A673 (cell line): ENCODE measurements at regions not wholly inside any gene's neighbourhood (a gene's known extent, or its start where the extent isn't known, plus 50 kb on each side); places are given as distances from the start of the nearest gene placed in this dataset.

Source experiments
- BruUV-seq: library from RNA; stranded (reverse); fragments of 400-500 nt; replicated peaks from 2 replicates; lab custom pipeline; 2021; lab: Mats Ljungman, UMichigan
- CTCF ChIA-PET: fragments of 300-600 bp; sonication (Branson Sonifier 250); formaldehyde crosslinking; loops from one replicate; lab custom pipeline; 2022; ENCODE audit warnings: antibody characterized with exemption; lab: Charles Lee
- POLR2A ChIA-PET: fragments of 300-600 bp; sonication (Branson Sonifier 250); formaldehyde crosslinking; loops from one replicate; lab custom pipeline; 2022; ENCODE audit warnings: antibody characterized with exemption; ENCODE audit not compliant: low non-redundant PET; lab: Charles Lee
- DNase-seq: peaks from one replicate; pipeline ENCODE4 v3.0.0-alpha.2; 2015; ENCODE audit warnings: low spot score
- H3K27ac ChIP-seq: fragments of 200-600 bp; sonication (generic); 2 replicates; pipeline ENCODE4 v1.5.1; 2016; ENCODE audit warnings: mixed run types, low read depth, mild to moderate bottlenecking, mixed read lengths, antibody characterized with exemption, low read length; ENCODE audit not compliant: poor library complexity, severe bottlenecking
- H3K27me3 ChIP-seq: fragments of 200-600 bp; sonication (generic); replicated peaks from 2 replicates; pipeline ENCODE4 v1.6.1; 2017; ENCODE audit warnings: mixed run types, low read depth, mild to moderate bottlenecking, mixed read lengths, antibody characterized with exemption, low read length; ENCODE audit not compliant: insufficient read depth, poor library complexity
- H3K36me3 ChIP-seq: fragments of 200-600 bp; sonication (generic); 2 replicates; pipeline ENCODE4 v1.6.1; 2016; ENCODE audit warnings: mixed run types, mild to moderate bottlenecking, mixed read lengths, antibody characterized with exemption, low read length; ENCODE audit not compliant: insufficient read depth, poor library complexity, severe bottlenecking
- H3K4me1 ChIP-seq: fragments of 200-600 bp; sonication (generic); 2 replicates; pipeline ENCODE4 v1.6.1; 2017; ENCODE audit warnings: mixed run types, mild to moderate bottlenecking, mixed read lengths, antibody characterized with exemption, low read length; ENCODE audit not compliant: insufficient read depth, poor library complexity, severe bottlenecking
- H3K4me3 ChIP-seq: fragments of 200-600 bp; sonication (generic); 2 replicates; pipeline ENCODE4 v1.5.1; 2016; ENCODE audit warnings: low read depth, mixed run types, mild to moderate bottlenecking, mixed read lengths, low read length; ENCODE audit not compliant: poor library complexity, severe bottlenecking
- H3K9me3 ChIP-seq: fragments of 200-600 bp; sonication (generic); 2 replicates; pipeline ENCODE4 v1.6.1; 2016; ENCODE audit warnings: mixed run types, low read depth, mild to moderate bottlenecking, mixed read lengths, antibody characterized with exemption, low read length; ENCODE audit not compliant: poor library complexity, severe bottlenecking
- EZH2 ChIP-seq: fragments of 200-600 bp; sonication (generic); IDR thresholded peaks from 2 replicates; pipeline ENCODE4 v1.6.1; 2017; ENCODE audit warnings: borderline replicate concordance, low read depth, mild to moderate bottlenecking, mixed read lengths, antibody characterized with exemption, low read length; ENCODE audit not compliant: poor library complexity, severe bottlenecking
- intact Hi-C: fragments of 100-400 bp; cut with micrococcal nuclease; formaldehyde crosslinking; loops from one replicate; pipeline ENCODE4 v1.10.0; 2022; ENCODE audit not compliant: unreplicated experiment
- TF ChIP-seq, protein P1 (sequence below): fragments of 300-800, 200-600 bp; sonication (generic); conservative IDR thresholded peaks from 2 replicates; pipeline ENCODE4 v1.5.1; 2017; ENCODE audit warnings: low read depth, mild to moderate bottlenecking, antibody characterized with exemption, low read length, moderate library complexity, mixed read lengths

DNA sequence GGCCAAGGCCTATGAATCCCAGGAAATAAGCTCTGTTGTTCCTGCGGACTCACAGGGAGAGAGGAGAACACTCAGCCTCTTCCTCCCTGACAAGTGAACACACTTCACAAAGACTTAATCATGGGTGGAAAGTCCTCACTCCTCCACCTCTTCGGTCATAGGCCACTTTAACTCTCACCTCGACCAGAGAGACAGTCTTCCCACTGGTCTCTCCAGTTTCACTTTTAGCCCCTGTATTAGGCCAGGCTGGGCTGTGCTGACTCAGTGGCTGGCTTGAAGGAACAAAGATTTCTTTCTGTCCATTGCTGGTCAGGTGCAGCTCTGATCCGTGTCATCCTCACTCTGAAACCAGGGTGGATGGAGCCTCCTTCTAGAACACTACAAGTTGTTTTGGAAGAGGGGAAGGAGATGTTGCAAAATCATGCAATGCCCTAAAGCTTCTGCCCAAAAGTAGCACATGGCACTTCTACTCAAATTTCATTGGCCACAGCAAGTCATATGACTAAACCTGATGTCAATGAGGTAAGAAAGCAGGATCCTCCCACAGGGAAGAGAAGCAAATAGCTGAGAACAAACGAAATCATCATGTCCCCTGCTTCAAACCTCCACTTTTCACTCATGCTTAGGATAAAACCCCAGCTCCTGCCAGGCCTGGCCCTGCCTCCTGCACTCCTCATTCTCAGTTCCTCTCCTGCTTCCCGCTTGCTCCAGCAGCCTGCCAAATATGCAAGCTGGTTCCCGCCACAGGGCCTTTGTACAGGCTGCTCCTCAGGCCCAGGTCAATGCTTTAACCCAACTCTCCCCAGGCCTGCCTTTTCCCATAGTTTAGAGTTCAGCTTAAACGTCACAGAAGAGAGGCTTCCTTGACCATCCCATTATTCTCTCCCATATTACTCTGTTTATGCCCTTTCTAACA, 150.5 kb upstream of the RUNX3 start:
- H3K9me3 ChIP-seq = peaks cover 10% of the 10 kb centered on the region
- TF ChIP-seq, protein P1, sequence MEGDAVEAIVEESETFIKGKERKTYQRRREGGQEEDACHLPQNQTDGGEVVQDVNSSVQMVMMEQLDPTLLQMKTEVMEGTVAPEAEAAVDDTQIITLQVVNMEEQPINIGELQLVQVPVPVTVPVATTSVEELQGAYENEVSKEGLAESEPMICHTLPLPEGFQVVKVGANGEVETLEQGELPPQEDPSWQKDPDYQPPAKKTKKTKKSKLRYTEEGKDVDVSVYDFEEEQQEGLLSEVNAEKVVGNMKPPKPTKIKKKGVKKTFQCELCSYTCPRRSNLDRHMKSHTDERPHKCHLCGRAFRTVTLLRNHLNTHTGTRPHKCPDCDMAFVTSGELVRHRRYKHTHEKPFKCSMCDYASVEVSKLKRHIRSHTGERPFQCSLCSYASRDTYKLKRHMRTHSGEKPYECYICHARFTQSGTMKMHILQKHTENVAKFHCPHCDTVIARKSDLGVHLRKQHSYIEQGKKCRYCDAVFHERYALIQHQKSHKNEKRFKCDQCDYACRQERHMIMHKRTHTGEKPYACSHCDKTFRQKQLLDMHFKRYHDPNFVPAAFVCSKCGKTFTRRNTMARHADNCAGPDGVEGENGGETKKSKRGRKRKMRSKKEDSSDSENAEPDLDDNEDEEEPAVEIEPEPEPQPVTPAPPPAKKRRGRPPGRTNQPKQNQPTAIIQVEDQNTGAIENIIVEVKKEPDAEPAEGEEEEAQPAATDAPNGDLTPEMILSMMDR = no peak
- no peak for TF ChIP-seq EZH2
- no TSS peak for BruUV-seq
- POLR2A ChIA-PET = interaction anchor here (0.6 kb wide), 1 partner anchor 11 kb away, joined by 11 read pairs; no protein-coding TSS in a partner anchor
- H3K27me3 ChIP-seq = no peaks in the 10 kb centered on the region
- no peaks in the 10 kb centered on the region for H3K4me1 ChIP-seq
- no peak overlapping the region for H3K4me3 ChIP-seq
- intact Hi-C loops = no loop called here
- CTCF ChIA-PET = no interaction called here
- peak; percentile 19 for DNase-seq
- no peaks in the 10 kb centered on the region for H3K36me3 ChIP-seq
- H3K27ac ChIP-seq = no peak overlapping the region

DNA sequence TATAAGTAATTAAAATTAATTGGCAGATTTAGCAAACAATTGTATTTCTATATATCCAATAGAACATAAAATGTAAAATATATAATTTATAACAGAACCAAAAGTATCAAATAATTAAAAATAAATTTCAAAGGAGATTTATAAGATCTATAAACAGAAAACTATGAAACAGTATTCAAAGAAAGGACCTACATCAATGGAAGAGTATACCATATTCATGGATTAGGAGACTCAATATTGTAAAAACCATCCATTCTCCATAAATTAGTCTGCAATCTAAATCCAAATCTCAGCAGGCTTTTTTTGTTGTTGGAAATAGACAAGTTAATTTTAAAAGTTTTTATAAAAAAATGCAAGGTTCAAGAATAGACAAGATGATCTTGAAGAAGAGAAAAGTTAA, 149.0 kb upstream of the RUNX3 start:
- Histone ChIP-seq H3K36me3 (no peaks in the 10 kb centered on the region), H3K9me3 (peaks cover 10% of the 10 kb centered on the region), H3K27me3 (no peaks in the 10 kb centered on the region), H3K4me3 (no peak overlapping the region), H3K4me1 (no peaks in the 10 kb centered on the region), H3K27ac (no peak overlapping the region)
- no peak for DNase-seq
- POLR2A ChIA-PET = no interaction called here
- CTCF ChIA-PET = no interaction called here
- BruUV-seq = no TSS peak
- TF ChIP-seq, protein P1 = no peak
- no peak for TF ChIP-seq EZH2
- intact Hi-C loops = no loop called here

DNA sequence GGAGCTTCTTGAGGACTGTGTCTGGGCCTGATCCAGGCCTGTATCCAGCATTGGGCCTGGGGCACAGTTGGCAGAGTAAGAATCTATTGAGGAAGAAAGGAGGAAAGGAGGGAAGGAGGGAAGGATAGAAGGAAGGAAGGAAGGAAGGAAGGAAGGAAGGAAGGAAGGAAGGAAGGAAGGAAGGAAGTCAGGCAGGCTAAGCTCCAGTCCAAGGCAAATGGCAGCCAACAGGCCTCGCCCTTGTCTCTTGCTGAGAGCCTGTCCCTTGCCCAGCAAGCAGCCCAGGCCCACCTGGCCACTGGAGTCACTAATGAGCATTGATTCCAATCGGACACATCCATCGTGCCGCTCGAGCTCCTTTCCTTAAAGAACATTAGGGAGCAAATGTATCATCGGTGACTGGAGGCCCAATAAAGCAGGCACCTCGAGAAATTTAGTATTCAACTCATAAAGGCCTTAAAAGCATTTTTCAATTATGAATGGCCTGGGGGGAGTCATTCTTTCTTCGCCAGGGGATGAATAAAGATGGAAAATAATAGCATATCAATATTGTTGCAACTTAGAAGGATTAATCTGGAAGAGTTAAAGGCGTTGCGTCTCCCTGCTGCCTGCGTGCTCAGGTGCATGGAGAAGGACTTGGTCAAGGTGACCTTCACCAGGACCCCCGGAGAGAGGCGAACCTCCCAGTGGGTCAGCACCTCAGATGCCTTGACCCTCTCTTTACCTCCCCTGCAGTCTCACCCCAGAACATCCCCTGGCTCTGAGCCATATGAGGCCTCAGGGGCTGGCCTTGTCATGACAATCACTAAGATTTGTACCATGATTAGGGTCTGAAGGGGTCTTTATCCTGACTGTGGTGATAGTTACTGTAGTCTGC, 144.5 kb upstream of the RUNX3 start:
- peak; percentile 57 for DNase-seq
- intact Hi-C loops = no loop called here
- Histone ChIP-seq H3K9me3 (peaks cover 10% of the 10 kb centered on the region), H3K4me3 (no peak overlapping the region), H3K27me3 (no peaks in the 10 kb centered on the region), H3K4me1 (no peaks in the 10 kb centered on the region), H3K36me3 (no peaks in the 10 kb centered on the region), H3K27ac (peak overlapping the region; percentile 15)
- POLR2A ChIA-PET = interaction anchor here (0.7 kb wide), 1 partner anchor 165 kb away, joined by 3 read pairs; no protein-coding TSS in a partner anchor
- no peak for TF ChIP-seq EZH2
- TF ChIP-seq, protein P1 = no peak
- BruUV-seq = no TSS peak
- CTCF ChIA-PET = no interaction called here
